Right renal pelvis (tissue), 4 donors: ENCODE measurements at regions not wholly inside any gene's neighbourhood (a gene's known extent, or its start where the extent isn't known, plus 50 kb on each side); places are given as distances from the start of the nearest gene placed in this dataset.

Experiments
- DNase-seq, 4 donors: peaks; one replicate each; pipeline ENCODE4 v3.0.0-alpha.2; 2013; ENCODE audit warnings: low read depth in 4 of 4, low spot score in 3 of 4, missing footprints in 1 of 4

DNA sequence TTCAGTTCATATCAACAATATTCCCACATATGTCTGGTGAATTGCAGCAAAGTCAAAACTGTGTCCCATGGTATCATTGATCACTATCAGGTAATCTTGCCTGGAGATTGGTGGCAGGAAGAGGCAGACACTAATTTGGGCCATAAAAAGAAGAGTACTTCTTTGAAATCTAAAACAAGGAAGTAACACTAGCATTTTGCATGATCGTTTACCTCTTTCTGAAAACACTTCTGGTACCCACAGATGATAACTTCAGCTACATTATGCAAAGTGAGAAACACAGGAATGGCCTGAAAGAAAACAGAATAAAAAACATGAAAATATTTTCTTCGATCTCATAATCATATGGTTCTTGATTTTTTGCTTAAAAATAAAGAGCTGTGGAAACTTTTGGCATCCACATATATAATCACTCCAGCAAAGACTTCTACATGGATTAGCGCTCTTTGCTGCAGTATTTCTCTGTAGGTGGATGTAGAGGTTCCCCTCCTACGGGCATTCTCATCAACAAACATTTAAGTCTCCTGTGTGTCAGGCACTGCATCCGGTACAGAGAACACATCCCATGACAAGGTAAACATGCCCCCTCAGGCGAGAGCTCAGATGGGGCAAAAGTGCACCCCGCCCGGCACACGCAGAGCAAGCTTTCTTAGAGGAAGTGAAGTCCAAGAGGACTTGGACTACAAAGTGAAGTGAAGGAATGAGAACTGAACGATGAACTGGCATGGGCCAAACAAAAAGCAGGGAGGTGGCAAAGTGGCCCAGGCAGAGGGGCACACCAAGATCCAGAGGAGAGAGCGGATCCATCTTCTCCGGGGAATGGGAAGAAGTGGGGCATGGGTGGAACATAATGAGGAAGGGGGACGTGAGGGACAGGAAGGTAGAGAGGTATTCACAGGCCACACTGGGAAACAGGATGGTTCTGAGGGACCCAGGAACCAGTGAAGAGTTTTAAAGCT lies 68.0 kb upstream of the RIOK3 start:
- no peak for DNase-seq

DNA sequence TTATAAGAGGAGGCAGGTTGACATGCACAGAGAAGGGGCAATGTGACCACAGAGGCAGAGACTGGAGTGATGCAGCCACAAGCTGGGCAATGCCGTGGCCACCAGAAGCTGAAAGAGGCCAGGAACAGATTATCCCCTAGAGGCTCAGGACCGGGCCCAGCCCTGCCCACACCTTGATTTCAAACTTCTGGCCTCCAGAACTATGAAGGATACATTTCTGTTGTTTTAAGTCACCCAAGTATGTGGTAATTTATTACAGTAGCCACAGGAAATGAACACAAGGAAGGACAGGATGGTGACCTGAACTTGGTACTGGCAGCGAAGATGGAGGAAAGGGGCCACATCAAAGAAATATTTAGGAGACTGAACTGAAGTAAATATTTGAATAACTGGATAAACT lies 66.8 kb upstream of the RIOK3 start:
- no peak for DNase-seq

DNA sequence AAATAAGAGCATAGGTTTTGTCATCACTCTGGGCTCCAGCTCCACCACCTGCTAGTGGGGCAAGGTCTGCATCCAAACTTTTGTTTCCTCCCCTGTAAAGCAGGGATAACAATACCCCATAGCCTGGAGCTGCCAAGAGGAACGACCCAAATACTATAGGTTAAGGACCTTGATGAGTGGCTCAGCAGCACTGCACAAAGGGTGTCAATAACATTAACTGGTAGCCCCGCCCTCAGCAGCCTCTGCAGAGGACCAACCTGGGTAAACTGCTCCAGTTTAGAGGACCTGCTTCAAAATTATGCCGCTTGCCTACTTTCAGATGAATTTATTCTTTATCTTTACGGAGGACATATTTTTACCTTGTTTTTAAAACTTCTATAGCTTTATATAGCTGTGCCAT lies 65.8 kb upstream of the RIOK3 start:
- DNase-seq, result no peak

DNA sequence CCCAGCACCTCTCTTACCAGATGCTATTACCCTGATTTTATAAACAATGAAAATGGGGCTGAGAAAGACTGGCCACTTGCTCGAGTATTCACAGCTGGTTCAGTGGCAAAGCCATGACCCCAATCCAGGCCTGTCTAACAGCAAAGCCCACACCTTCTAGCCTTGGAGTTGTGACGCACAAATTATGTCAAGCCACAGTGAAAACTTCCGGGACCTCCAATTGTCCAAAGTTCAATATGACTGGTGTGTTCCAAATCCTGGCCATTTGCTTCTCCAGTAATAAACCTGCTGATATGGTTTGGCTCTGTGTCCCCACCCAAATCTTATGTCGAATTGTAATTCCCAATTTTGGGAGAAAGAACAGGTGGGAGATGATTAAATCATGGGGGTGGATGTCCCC lies 64.7 kb upstream of the RIOK3 start:
- DNase-seq, result no peak

DNA sequence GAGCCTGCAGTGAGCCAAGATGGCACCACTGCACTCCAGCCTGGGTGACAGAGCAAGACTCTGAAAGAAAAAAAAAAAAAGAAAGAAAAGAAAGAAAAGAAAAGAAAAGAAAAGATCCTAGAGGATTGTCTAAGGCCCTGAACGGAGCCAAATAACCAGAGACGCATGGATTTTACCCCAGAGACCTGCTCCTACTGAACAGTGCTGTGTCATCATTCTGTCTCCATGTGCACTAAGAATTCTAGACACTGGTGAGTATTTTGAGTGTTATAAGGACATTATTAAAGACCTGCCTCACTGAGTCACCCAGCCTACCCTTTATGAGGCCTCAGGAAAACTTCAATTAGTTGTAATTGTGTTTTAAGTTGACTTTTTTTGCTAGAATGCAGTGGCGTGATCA lies 61.9 kb upstream of the RIOK3 start:
- DNase-seq, result no peak

DNA sequence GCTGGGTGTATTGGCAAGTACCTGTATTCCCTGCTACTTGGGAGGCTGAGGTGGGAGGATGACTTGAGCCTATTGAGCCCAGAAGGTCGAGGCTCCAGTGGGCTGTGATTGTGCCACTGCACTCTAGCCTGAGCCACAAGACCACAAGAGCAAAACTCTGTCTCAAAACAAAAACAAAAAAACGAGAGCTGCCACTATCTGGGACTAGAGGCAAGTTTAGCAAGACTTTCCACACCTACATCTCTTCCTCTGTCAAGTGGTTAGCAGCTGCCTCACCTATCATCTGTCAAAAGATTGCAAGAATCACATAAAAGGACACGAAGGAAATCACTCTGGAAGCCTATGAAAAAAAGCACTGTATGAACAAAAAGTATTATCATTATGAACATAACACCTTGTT lies 55.2 kb upstream of the RIOK3 start:
- no peak for DNase-seq

DNA sequence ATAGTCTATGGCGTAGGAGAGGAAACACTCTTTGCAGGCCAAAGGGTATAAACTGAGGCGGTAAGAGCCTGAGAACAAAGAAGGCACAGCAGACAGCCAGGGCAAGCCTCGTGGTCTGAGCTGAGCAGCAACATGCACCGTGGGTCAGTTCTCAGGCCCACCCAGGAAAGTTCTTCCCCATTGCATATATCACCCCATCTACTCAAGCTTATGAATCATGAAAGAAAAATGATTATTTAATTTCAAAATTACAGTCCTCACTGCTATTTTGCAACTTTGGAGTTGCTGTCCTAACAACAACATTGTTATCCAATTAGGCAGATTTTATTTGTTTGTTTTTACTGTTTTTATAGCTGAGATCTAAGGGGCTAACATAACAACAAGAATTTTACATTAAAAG lies 54.7 kb upstream of the RIOK3 start:
- DNase-seq, result no peak

DNA sequence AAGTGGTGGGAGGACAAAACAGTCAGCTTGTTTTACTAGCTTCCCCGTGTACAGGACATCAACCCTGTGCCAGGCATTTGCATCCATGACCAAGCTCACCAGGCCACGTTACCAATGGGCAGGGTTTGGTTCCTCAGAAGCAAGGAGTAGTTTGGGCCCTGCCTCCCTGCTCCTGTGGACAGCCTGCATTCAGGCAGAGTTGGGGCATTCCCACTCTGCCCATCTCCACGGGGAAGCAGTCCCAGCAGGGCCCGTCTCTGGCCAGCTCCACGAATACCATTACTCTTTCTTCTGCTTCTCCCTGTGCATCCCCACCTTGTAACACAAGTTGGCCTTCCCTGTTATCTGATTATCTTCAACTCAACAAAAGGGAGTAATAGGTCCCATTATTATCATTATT lies 54.0 kb upstream of the RIOK3 start:
- DNase-seq, result no peak

DNA sequence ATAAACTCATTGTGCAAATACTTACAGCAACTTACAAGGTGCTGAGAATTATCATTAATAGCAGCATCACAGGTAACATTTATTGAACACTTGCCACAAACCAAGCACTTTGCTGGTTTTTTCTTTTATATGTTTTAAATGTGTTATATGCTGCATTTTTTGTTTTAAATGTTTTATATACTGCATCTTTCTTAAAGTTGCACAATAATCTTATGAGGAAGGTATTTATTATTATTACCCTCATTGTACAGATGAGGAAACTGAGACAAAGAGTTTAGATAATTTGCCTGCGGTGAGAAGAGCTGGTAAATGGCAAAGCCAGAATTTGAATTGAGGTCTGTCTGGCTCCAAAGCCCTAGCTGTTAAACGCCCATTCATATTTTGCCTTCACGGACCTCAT lies 52.2 kb upstream of the RIOK3 start:
- no peak for DNase-seq

DNA sequence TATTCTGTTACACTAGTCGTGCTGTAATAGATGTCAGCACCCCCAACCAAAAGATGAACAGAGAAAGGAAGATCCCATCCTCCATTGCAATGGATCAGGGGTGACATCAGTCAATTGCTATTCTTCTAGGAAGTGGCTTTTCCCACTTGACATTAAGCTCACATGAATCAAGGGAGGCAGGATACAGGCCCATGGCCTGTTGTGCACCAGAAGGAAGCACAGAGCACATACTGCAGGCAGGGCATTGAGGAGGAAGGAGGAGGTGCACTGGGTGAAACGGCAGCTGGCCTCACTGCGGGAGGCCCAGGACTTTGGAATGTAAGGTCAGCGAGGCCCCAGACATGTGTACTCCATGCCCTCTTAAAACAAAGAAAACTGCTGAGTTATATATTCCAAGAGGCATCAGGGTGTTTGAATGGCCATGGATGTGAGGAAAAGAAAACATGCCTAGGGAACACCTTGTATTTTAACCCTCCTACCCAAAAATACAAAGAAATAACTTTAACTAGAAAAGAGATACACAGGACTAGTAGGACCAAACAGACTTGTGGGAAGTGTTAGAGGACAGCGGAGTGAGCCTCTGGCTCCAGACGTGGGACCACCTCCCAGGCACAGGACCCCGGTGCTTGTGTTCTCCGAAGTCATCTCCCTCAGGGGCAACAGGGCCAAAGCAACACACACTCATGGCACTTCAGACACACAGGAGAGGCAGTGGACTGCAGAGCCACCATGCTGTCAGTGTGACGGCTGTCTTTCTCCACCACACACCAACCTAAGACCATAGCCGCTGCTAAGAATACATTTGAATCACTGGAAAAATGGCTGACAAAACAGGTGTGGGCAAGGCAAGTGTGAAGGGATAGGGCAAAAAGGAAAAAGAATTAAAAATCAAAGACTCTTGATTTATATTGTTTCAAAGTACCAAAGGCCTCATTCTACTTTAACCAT lies 51.4 kb upstream of the RIOK3 start:
- DNase-seq, result peak; percentile 16 to 41 (median 30)
